ENCODE measurements at regions not wholly inside any gene's neighbourhood (a gene's known extent, or its start where the extent isn't known, plus 50 kb on each side); places are given as distances from the start of the nearest gene placed in this dataset.

DNA sequence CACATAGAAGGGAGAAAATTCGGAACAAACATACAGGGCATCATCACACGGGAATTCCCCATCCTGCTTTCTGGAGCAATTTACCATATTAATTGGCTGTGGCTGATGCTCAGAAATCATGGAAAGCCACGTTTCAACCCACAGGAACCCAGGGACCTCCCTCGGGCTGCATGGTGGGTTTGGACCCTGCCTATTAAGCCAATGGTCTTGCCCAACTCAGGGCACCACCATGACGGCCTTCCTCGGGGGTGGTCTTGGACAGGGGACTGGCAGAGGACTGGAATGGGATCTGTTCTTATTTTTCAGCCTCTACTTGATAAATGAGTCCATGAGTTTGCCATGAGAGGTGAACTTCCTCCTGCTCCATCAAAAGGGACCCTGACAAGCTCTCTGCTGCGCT is 374.0 kb downstream of the SHANK2 start:
- H4K5ac ChIP-seq (ENCODE audit: insufficient read length, low read depth, low read length) = no peak overlapping the region
- H3K27me3 ChIP-seq (ENCODE audit: insufficient read depth, low read length) = no peaks in the 10 kb centered on the region
- H3K4me3 Mint-ChIP-seq = no peak overlapping the region
- no peak overlapping the region for H2AK5ac ChIP-seq (ENCODE audit: insufficient read length, low read length)
- H2BK120ac ChIP-seq (ENCODE audit: low read depth, low read length, poor library complexity, severe bottlenecking) = no peak overlapping the region
- no peak overlapping the region for H3K18ac ChIP-seq (ENCODE audit: insufficient read length, low read depth, low read length)
- no peak overlapping the region for H3T11ph ChIP-seq (ENCODE audit: low read length)
- H2BK5ac ChIP-seq (ENCODE audit: insufficient read length, low read length) = no peak overlapping the region
- DNase-seq = no peak
- no peak overlapping the region for H3K56ac ChIP-seq (ENCODE audit: insufficient read length, low read depth, low read length)
- H2BK15ac ChIP-seq (ENCODE audit: low read depth, low read length) = no peak overlapping the region
- H3K14ac ChIP-seq (ENCODE audit: insufficient read depth, low read length) = no peak overlapping the region
- H3K27me3 Mint-ChIP-seq (ENCODE audit: low read depth) = peaks cover 3% of the 10 kb centered on the region
- H3K23me2 ChIP-seq (ENCODE audit: insufficient read length, low read depth, low read length, poor library complexity, severe bottlenecking) = no peaks in the 10 kb centered on the region
- H3K4ac ChIP-seq (ENCODE audit: low read depth, low read length) = no peak overlapping the region
- H4K8ac ChIP-seq (replicated peaks; ENCODE audit: insufficient read length, low read depth, low read length) = no peak overlapping the region
- H3K9me3 ChIP-seq (ENCODE audit: control insufficient read depth, low read depth, low read length) = no peaks in the 10 kb centered on the region
- H3K23ac ChIP-seq (ENCODE audit: insufficient read length, low read depth, low read length) = no peak overlapping the region
- peaks cover 14 to 31% of the 10 kb centered on the region in 2 experiments for H3K4me1 Mint-ChIP-seq
- no peak overlapping the region for H3K4me2 ChIP-seq (ENCODE audit: insufficient read depth, insufficient read length, low read length)
- H3K36me3 Mint-ChIP-seq (ENCODE audit: insufficient read depth in 1 of 3, low read depth in 3 of 3) = peaks cover 0 to 3% (median 0%) of the 10 kb centered on the region in 3 experiments; a peak in 1 of 7 replicates
- no peaks in the 10 kb centered on the region for H3K9me3 Mint-ChIP-seq
- no peaks in the 10 kb centered on the region for H3K79me2 ChIP-seq (ENCODE audit: insufficient read depth, low read length)
- no peak overlapping the region for H3K27ac ChIP-seq (ENCODE audit: insufficient read length, low read depth, low read length)
- H3K27ac Mint-ChIP-seq = peak overlapping the region in 1 of 3 experiments; percentile 74; a peak in 1 of 7 replicates
- no peaks in the 10 kb centered on the region for H4K20me1 ChIP-seq (ENCODE audit: control insufficient read depth, insufficient read depth, insufficient read length)
- H3K9ac ChIP-seq (ENCODE audit: extremely low read depth, insufficient read length, low read length) = no peak overlapping the region
- no peak overlapping the region for H2AFZ ChIP-seq (ENCODE audit: low read length)
- WGBS (ENCODE audit: extremely low coverage, insufficient read length, low lambda C conversion rate) = no CpG with 5 or more reads among the region's 7 CpGs
- no peak overlapping the region for H4K91ac ChIP-seq (ENCODE audit: insufficient read length, low read depth, low read length)
- TF ChIP-seq, protein P1, sequence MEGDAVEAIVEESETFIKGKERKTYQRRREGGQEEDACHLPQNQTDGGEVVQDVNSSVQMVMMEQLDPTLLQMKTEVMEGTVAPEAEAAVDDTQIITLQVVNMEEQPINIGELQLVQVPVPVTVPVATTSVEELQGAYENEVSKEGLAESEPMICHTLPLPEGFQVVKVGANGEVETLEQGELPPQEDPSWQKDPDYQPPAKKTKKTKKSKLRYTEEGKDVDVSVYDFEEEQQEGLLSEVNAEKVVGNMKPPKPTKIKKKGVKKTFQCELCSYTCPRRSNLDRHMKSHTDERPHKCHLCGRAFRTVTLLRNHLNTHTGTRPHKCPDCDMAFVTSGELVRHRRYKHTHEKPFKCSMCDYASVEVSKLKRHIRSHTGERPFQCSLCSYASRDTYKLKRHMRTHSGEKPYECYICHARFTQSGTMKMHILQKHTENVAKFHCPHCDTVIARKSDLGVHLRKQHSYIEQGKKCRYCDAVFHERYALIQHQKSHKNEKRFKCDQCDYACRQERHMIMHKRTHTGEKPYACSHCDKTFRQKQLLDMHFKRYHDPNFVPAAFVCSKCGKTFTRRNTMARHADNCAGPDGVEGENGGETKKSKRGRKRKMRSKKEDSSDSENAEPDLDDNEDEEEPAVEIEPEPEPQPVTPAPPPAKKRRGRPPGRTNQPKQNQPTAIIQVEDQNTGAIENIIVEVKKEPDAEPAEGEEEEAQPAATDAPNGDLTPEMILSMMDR (conservative IDR thresholded peaks at IDR 0.05) = no peak
- peaks cover 5% of the 10 kb centered on the region; the same call in 1 of the 2 replicates for H3K4me1 ChIP-seq (ENCODE audit: insufficient read depth, low read length)
- H2BK20ac ChIP-seq (ENCODE audit: low read depth, low read length, poor library complexity, severe bottlenecking) = no peak overlapping the region
- H3K79me1 ChIP-seq (ENCODE audit: insufficient read depth, low read depth, low read length, poor library complexity, severe bottlenecking) = no peaks in the 10 kb centered on the region
- H2BK12ac ChIP-seq (ENCODE audit: insufficient read length, low read depth, low read length) = no peak overlapping the region
